Activated naive CD8-positive, alpha-beta T cell (primary cell): ENCODE measurements at regions not wholly inside any gene's neighbourhood (a gene's known extent, or its start where the extent isn't known, plus 50 kb on each side); places are given as distances from the start of the nearest gene placed in this dataset.

ENCODE experiments used
- H3K27ac Mint-ChIP-seq: one replicate; pipeline ENCODE4 v1.8.0; 2021; ENCODE audit warnings: mixed read lengths
- H3K27me3 Mint-ChIP-seq: one replicate; pipeline ENCODE4 v1.8.0; 2021; ENCODE audit warnings: mixed read lengths
- H3K36me3 Mint-ChIP-seq: one replicate; pipeline ENCODE4 v1.8.0; 2021; ENCODE audit warnings: mixed read lengths
- H3K4me1 Mint-ChIP-seq: one replicate; pipeline ENCODE4 v1.8.0; 2021; ENCODE audit warnings: low read depth, mixed read lengths
- H3K4me3 Mint-ChIP-seq: one replicate; pipeline ENCODE4 v1.8.0; 2021; ENCODE audit warnings: mild to moderate bottlenecking, mixed read lengths
- H3K9me3 Mint-ChIP-seq: one replicate; pipeline ENCODE4 v1.8.0; 2021; ENCODE audit warnings: low read depth, mixed read lengths

GRCh38 chr10:78904196-78904595, 164.6 kb upstream of the ZMIZ1 start:
- Mint-ChIP-seq H3K9me3 (no peaks in the 10 kb centered on the region), H3K4me1 (no peaks in the 10 kb centered on the region), H3K27ac (no peak overlapping the region), H3K36me3 (no peaks in the 10 kb centered on the region), H3K27me3 (no peaks in the 10 kb centered on the region), H3K4me3 (no peak overlapping the region)

DNA sequence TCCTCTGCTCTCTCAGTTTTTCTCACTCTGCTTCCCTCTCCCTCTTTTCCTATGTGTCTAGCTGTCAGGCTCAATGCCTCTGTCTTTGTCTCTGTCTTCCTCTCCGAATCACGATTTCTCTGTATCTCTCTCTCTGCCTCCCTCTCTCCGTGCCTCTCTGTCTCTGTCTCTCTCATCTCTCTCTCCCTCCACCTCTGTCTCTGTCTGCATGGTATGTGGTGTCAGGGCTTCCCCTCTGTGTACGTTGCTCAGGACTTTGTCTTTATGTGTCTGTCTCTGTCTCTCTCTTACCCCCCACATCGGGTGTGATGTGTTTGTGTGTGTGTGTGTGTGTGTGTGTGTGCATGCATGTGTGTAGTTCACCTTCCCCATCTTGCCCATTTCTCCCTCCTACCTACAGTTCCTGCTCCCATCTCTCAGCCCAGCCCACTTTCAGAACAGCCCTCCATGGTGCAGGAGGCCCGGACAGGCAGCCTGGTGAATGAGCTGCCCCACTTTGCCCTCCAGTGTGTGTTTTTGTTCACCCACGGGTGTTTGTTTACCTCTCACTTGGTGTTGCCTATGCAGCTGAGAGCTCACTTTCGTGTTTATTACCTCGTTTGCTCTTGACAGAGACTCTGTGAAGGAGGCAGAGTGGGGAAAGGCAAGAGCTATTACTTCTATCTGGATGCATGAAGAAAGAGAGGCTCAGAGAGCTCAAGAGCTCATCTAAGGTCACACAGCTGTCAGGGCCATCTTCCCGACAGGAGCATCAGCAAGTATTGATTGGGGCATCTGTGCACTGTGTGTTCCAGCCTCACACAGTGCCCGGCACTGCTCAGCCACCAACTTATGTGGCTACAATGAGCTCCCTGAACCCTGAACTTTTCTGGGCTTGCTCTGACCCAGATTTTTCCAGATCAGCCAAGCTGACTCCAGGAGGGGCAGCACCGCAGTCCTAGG, 163.5 kb upstream of the ZMIZ1 start:
- H3K4me3 Mint-ChIP-seq = no peak overlapping the region
- H3K4me1 Mint-ChIP-seq = no peaks in the 10 kb centered on the region
- H3K27me3 Mint-ChIP-seq = no peaks in the 10 kb centered on the region
- H3K27ac Mint-ChIP-seq = no peak overlapping the region
- H3K9me3 Mint-ChIP-seq = no peaks in the 10 kb centered on the region
- no peaks in the 10 kb centered on the region for H3K36me3 Mint-ChIP-seq

DNA sequence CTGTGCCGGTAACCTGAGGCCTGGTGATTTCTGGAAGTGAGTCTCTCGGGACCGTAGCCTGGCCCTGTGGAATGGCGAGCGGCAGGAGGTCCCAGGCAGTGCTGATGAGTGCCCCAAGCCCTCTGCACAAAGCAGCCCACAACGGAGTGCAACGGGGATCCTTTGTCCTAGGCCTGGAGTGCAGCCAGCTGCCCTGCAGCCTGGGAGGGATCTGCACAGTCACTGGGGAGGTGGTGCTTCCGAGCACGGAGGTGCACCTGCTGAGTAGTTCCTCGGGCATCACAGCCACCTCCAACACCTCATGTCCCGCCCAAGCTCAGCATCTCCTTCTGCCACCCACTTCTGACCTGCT, 162.8 kb upstream of the ZMIZ1 start:
- H3K27ac Mint-ChIP-seq = no peak overlapping the region
- no peaks in the 10 kb centered on the region for H3K36me3 Mint-ChIP-seq
- H3K27me3 Mint-ChIP-seq = no peaks in the 10 kb centered on the region
- no peaks in the 10 kb centered on the region for H3K9me3 Mint-ChIP-seq
- H3K4me1 Mint-ChIP-seq = no peaks in the 10 kb centered on the region
- H3K4me3 Mint-ChIP-seq = no peak overlapping the region

- Mint-ChIP-seq H3K9me3 (no peaks in the 10 kb centered on the region), H3K36me3 (no peaks in the 10 kb centered on the region), H3K27ac (no peak overlapping the region), H3K4me1 (no peaks in the 10 kb centered on the region), H3K4me3 (no peak overlapping the region), H3K27me3 (no peaks in the 10 kb centered on the region)
These were observed 161.9 kb upstream of the ZMIZ1 start for GRCh38 chr10:78906734-78907390.

DNA sequence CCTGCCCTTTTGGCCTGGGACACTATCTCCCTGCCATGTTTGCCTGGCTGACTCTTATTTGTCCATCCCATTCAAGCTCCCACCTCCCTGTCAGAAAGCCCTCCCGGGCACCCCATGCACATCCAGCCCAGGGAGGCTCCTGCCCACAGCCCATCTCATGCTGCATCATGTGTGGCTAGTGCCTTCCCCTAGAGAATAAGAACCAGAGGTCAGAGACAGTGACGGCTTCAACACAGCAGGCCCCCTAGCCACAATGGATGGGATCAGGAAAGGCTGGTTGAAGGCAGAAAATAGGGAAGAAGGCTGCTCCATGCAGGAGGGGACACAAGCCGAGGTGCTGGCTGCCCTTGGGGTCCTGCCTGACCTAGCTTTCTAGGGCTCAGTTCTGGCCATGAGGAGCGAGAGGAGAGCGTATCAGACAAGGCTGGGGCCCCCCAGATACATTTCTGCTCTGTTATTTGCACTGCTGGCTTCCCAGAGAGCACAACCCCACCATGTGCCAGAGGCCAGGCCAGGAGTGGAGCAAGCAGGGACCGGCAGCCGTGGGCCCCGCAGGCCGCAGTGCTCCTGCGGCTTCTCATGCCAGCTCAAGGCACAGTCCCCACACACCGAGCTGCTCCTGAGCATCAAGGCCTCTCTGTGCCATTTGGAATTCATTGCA, 161.1 kb upstream of the ZMIZ1 start:
- Mint-ChIP-seq H3K27me3 (no peaks in the 10 kb centered on the region), H3K36me3 (no peaks in the 10 kb centered on the region), H3K9me3 (no peaks in the 10 kb centered on the region), H3K4me3 (no peak overlapping the region), H3K27ac (no peak overlapping the region), H3K4me1 (no peaks in the 10 kb centered on the region)

DNA sequence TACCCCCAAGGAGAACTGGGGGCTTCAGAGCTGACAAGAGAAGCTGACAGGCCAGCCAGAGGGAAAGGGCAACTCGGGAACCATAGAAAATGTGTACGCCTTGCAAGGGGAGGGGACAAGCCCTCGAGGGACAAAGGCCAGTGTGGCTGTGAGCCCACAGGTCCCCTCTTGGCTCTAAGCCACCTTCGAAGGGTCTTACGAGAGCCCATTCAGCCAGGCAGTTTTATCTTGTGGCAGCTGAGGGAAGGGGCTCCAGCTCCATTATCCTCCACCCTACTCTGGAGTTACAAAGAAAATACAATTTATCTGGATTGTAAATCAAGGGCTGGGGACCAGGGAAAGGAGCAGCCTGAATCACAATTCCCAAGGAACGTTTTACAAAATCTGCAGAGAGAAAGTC, 159.5 kb upstream of the ZMIZ1 start:
- no peaks in the 10 kb centered on the region for H3K4me1 Mint-ChIP-seq
- no peaks in the 10 kb centered on the region for H3K9me3 Mint-ChIP-seq
- H3K4me3 Mint-ChIP-seq = no peak overlapping the region
- H3K36me3 Mint-ChIP-seq = no peaks in the 10 kb centered on the region
- no peaks in the 10 kb centered on the region for H3K27me3 Mint-ChIP-seq
- H3K27ac Mint-ChIP-seq = no peak overlapping the region

DNA sequence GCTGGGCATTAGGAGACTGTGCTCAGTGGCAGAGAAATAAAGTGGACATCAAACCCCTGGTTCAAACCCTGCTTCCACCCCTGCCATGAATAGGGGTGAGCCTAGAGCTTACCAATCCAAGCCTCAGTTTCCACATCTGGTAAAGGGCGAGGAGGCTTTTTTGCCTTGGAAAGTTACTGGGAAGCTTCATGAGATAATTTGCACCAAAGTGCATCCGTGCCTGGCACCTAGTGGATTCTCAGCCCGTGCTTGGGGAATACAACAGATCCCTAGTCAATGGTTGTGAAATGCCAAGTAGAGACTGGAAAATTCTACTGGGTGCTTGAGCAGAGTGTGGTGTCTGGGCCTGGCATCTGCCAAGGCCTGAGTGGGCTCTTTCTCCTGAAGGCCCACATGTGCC, 158.7 kb upstream of the ZMIZ1 start:
- Mint-ChIP-seq H3K27me3 (no peaks in the 10 kb centered on the region), H3K36me3 (no peaks in the 10 kb centered on the region), H3K27ac (no peak overlapping the region), H3K4me3 (no peak overlapping the region), H3K9me3 (no peaks in the 10 kb centered on the region), H3K4me1 (no peaks in the 10 kb centered on the region)

- Mint-ChIP-seq H3K27ac (no peak overlapping the region), H3K27me3 (no peaks in the 10 kb centered on the region), H3K4me1 (no peaks in the 10 kb centered on the region), H3K9me3 (no peaks in the 10 kb centered on the region), H3K36me3 (no peaks in the 10 kb centered on the region), H3K4me3 (no peak overlapping the region)
These were observed 158.3 kb upstream of the ZMIZ1 start for GRCh38 chr10:78910476-78910875.

GRCh38 chr10:78910886-78911285, 157.9 kb upstream of the ZMIZ1 start:
- Mint-ChIP-seq H3K27me3 (no peaks in the 10 kb centered on the region), H3K9me3 (no peaks in the 10 kb centered on the region), H3K36me3 (no peaks in the 10 kb centered on the region), H3K4me3 (no peak overlapping the region), H3K27ac (no peak overlapping the region), H3K4me1 (no peaks in the 10 kb centered on the region)

DNA sequence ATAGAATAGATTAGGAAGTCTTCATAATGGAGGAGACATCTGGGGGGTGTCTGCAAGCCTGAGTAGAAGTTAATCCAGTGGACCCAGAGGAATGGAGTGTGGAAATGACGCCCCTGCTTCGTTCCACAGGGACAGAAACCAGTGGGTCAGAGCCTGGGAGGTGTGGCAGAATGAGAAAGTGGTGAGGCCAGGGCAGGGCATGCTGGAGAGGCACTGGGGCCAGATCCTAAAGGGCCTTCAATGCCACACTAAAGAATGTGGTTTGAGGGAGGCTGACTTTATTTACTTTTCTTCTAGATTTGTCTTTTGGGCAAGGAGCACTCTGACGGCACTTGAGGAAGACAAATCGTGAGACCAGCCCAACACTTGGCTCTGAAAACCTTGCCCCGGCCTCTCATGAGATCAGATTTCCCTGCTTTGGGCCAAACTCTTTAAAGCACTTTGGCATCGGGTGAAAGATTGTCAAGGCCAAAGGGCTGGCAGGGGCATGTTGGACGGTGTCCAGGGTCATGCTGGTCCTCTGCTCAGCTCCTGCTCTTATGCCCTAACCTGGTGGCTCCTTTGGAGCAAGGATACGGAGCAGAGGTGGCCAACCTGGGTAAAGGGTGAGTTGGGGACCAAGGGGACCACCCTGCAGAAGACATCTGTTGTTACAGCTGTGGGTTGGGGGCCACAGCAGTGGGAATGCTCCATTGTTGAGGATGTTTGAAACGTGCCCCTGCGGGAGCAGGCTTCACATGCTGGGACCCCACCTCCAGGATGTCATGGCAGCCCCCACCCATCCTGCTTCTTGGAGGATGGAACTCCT, 157.0 kb upstream of the ZMIZ1 start:
- no peaks in the 10 kb centered on the region for H3K9me3 Mint-ChIP-seq
- no peaks in the 10 kb centered on the region for H3K4me1 Mint-ChIP-seq
- H3K27ac Mint-ChIP-seq = no peak overlapping the region
- no peak overlapping the region for H3K4me3 Mint-ChIP-seq
- no peaks in the 10 kb centered on the region for H3K36me3 Mint-ChIP-seq
- H3K27me3 Mint-ChIP-seq = no peaks in the 10 kb centered on the region

GRCh38 chr10:78912361-78913218, 156.2 kb upstream of the ZMIZ1 start:
- H3K4me3 Mint-ChIP-seq = no peak overlapping the region
- H3K27me3 Mint-ChIP-seq = no peaks in the 10 kb centered on the region
- no peaks in the 10 kb centered on the region for H3K9me3 Mint-ChIP-seq
- no peaks in the 10 kb centered on the region for H3K36me3 Mint-ChIP-seq
- no peak overlapping the region for H3K27ac Mint-ChIP-seq
- H3K4me1 Mint-ChIP-seq = no peaks in the 10 kb centered on the region

DNA sequence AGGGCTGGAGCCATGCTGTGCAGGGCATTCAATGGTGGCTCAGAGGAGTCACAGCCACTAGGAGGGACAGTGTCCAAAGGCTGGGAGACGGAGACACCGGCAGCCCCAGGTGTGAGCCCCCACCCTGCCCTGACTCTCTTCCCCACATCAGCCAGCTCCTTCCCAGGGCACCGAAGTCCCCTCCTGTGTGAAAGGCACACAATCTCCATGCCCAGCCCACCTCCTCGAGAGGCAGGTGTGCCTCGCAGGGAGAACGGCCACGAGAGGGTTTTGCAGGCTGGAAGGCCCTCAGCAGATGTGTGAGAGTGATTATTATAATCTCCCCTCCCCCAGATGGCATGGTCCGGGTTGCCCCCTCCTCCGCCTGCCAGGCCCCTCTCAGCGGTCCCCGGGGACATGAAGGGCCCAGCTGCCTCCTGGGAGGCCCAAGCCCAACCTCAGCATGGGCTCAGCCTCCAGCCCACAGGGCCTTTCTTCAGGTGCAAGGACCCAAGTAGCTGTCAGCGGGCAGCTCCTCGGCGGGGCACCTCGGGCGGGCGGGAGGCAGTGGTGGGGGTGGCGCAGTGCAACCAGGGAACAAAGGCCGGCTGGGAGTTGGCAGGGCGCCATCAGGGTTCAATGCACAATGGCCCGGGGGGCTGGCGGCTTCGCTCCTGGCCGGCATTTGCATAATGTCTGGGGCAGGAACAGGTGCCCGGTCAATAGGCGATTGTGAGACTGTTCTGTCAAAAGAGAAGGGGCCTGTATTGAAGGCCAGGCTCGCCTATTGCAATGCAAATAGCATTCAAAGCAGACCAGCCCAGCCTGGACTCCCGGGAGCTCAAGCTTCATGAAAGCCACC, 155.3 kb upstream of the ZMIZ1 start:
- Mint-ChIP-seq H3K9me3 (no peaks in the 10 kb centered on the region), H3K27me3 (no peaks in the 10 kb centered on the region), H3K4me3 (no peak overlapping the region), H3K27ac (no peak overlapping the region), H3K36me3 (no peaks in the 10 kb centered on the region), H3K4me1 (no peaks in the 10 kb centered on the region)

DNA sequence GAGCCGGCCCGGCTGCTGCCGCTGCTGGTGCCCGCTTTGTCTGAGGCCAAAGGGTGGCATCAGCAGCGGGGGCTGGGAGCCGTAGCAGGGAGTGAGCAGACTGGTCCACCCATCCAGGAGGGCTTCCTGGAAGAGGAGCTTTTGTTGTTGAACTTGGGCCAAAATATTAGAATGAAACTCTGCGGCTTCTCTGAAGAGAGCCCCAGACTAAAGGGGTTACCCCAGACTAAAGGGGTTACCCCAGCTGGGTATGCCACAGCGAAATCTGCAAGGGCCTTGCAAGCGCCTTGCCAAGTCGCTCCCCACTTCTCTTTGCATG, 154.7 kb upstream of the ZMIZ1 start:
- H3K36me3 Mint-ChIP-seq = no peaks in the 10 kb centered on the region

More for the DNA sequence above, 154.7 kb upstream of the ZMIZ1 start:
- Mint-ChIP-seq H3K27ac (no peak overlapping the region), H3K27me3 (no peaks in the 10 kb centered on the region), H3K4me1 (no peaks in the 10 kb centered on the region), H3K4me3 (no peak overlapping the region), H3K9me3 (no peaks in the 10 kb centered on the region)
